AG08395 (cell line): ENCODE measurements at regions not wholly inside any gene's neighbourhood (a gene's known extent, or its start where the extent isn't known, plus 50 kb on each side); places are given as distances from the start of the nearest gene placed in this dataset.
A peak's percentile ranks its signal among the peaks of the same experiment; 100 is the strongest.

Experiments used
- DNase-seq: peaks from one replicate; pipeline ENCODE4 v3.0.0; 2012; ENCODE audit warnings: mixed read lengths, low spot score

DNA sequence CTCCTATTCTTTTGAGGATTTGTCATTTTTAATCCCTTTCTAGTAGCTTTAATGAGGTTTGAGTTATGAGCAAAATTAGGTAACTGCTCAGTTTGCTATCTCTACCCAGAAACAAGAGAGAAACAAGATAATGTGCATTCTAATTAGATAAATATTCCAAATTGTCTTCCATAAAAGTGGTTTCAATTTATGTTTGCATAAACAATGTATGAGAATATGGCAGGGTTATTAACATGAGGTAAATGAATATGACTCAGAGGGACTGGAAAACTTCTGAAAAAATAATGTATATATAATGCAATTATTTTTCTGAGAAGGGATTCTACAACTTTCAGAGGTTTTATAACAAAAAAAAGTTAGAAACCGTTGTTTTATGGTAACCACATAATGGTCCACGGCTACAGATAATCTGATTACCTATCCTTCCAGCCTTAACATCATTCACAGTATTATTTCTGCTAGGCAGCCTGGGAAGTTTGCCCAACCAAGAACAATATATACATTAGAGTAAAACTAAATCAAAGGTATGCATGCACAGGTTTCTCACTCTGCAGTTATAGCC, 101.2 kb downstream of the CRPPA start:
- DNase-seq = no peak

- no peak for DNase-seq
Measured at GRCh38 chr7:16318989-16319915, 102.1 kb downstream of the CRPPA start.

GRCh38 chr7:16318463-16318862, 102.9 kb downstream of the CRPPA start:
- no peak for DNase-seq

GRCh38 chr7:16317406-16317805, 103.9 kb downstream of the CRPPA start:
- no peak for DNase-seq

GRCh38 chr7:16315280-16315679, 106.1 kb downstream of the CRPPA start:
- DNase-seq = no peak

DNA sequence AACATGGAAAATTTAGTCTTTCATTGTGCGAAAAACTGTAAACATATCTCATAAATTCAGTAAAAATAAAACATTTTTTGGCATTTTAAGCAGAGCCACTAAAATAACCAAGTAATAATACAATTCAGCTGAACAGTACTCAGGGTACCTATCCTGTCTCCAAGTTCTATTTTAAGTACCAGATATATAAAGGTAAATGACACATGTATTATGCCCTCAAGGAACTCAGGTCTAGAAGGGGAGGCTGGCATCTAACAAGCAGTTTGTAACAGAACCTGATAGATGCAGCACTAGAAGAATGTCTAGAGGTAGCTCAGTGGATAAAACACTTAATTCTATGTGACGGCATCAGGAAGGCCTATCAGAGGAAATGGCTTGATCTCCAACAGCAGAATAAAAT, 112.2 kb downstream of the CRPPA start:
- no peak for DNase-seq

- DNase-seq = no peak
Measured at GRCh38 chr7:16301291-16301690, 120.0 kb downstream of the CRPPA start.

GRCh38 chr7:16300361-16300895, 120.9 kb downstream of the CRPPA start:
- no peak for DNase-seq

DNA sequence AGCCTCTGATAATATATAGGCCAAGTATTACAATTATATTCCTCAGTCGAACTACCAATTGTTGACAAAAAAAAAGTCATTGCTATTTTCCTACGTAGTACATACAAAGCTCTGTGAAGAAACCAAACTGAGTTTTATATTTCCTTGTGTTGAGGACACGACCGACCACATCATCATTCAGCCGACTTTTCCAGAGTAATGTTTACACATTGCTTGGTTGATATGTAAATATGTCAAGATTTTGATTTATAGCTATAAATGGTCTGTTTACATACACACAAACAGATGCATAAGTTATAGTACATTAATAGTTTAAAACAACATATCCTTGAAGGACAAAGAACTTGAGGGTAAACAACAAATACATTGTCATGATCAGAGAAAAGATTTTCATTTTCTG, 121.5 kb downstream of the CRPPA start:
- no peak for DNase-seq

GRCh38 chr7:16298221-16298620, 123.1 kb downstream of the CRPPA start:
- no peak for DNase-seq

- DNase-seq = no peak
Measured at GRCh38 chr7:16295558-16295957, 125.8 kb downstream of the CRPPA start.

DNA sequence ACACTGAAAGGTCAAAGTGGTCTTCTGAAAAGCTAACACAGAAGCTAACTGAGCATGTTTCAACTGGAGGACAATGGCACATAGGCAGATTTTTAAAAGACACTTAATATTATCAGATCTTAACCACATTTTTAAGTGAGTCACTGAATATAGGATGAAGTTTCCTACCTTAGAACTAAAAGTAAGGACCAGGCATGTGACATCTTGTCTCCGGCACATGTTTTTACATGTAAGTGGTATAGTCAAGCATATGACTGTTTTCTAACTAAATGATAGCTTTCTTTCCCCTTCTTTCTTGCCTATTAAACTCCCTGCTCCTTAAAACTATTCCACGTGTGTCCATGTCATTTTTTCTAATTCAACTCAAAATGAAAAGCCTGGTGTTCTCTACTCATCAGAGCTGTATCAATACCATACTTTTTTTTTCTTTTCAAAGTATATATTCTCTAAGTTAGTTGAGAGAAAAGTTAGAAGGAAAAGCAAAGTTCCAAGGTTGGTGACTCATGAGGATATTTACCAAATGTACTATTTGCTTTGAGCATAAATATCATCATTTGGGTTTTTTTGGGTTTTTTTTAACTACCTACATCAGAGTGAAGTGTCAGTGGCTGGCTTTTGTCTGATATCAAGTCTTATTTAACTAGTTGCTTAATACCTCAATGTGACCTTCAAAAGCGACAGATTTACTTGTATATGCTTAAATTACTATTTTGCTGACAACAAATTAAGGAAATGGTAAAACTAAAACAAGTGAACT, 127.5 kb downstream of the CRPPA start:
- DNase-seq = no peak

DNA sequence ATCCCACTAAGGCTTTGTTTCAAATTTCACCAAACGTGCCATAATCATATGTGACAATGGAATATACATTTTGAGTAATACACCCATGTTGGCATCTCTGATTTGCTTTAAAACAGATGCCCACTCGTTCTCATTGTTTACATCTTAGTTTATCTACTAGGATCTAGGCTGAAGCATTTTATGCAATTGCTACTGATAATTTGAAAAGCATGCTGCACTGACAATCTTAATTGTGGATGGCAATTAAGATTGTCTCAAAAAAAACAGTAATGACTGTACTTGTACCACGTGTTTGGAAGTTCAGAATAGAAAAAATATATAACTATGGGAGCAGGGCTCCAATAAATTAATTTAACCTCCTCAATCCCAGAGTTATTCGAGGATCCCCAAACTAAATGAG, 136.8 kb downstream of the CRPPA start:
- no peak for DNase-seq

- no peak for DNase-seq
Measured at GRCh38 chr7:16278167-16278787, 143.1 kb downstream of the CRPPA start.

DNA sequence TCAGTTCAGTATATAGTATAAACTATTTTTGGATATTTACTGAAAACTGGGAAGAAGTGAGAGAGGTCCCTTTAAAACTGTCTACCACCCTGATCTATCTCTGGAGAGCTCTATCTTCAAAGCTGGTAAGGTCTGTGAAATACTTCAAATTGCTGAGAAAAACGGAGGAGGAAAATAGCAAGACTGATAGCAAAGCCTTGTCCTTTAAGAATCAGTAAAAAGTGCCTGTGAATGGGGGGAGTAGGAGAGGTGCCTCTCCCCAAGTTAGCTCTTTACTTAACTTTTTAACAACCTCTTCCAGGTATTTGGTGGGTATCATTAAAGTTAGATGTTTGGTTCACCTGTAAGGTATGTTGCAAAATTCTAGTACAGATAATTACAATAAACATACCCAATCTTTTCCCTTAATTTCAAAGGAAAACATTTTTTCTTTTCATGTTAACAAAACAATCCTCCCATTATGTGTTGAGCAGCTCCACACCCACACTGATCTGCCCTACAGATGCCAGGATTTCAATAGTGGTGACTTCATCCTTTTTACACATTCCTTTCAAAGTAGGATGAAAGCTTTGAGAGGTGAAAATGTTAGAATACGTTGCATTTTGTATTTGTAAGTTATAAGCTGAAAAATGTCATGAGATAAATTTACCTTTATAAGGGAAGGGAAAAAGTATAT, 149.2 kb downstream of the CRPPA start:
- DNase-seq = peak; percentile 10

DNA sequence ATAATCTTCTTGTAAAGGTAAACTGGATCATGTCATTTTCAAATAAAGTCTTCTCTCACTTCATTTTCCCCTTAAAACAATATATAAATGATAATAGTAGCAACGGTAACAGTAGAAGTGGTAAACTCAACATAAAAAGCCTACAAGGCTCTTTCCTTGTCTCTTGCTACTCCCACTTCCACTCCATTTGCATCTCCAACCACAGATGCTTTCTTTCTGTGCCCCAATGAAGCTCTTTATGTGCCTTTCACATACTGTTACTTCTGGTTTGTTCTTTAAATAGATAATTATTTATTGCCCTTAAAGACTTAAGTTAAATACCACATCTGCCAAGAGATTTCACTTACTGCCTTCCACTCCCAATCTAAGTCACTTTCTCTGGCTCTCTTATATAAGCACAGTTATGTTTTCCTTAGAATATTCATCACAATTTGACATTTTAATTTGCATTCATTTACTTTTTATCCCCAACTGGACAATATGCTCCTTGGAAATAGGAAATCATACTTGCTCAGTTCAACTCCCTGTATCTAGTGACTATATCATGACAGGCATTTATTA, 149.9 kb downstream of the CRPPA start:
- DNase-seq = no peak

GRCh38 chr7:16270844-16271243, 150.5 kb downstream of the CRPPA start:
- DNase-seq = no peak

DNA sequence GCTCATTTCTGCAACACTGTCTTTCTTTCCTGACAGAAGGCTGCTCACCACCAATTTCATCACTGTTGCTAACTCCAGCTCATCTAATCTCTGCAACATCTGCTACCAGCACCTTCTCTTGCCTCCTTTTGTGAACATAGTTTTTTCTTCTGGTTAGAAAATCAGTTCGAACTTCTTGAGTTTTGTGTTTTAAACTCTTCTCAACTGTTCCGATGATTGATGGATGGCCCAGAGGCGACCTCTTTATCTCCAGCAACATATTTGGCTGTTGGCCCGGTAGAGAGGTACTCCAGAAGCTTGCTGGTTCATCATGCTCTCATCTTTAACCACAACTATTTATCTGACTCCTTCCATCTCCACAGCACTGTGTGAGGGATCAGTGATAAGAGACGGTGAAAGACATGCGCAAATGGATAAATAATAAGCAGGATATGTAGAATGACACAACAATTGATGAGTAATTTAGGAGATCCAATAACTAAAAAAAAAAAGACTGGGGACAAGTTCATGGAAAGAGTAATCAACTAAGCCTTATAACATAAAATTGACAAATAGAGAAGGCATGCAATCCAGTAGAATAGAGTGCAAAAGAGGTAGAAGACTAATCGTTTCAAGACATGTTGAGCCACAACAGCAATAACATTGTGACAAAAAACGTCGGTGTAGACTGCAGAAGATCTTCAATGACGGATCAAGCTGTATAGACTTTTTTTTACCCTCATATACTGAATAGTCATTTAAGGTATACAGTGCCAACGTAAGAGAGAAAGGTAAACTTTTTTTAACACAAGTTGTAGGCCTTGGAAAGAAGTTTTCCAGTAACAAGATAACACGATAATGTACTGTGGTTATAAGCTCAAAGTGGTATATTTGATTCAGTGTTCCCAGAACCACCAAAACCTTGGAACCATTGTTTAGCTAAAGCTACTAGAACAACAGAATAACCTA, 152.2 kb downstream of the CRPPA start:
- peak; percentile 20 for DNase-seq

- DNase-seq = no peak
Measured at GRCh38 chr7:16267953-16268820, 153.2 kb downstream of the CRPPA start.
